Ecto neural progenitor cell (in vitro differentiated cells): ENCODE measurements at regions not wholly inside any gene's neighbourhood (a gene's known extent, or its start where the extent isn't known, plus 50 kb on each side); places are given as distances from the start of the nearest gene placed in this dataset.
"Not testable (repeated sequence)": the region's sequence is repeated elsewhere in the genome, so short reads cannot be mapped to it uniquely, and the experiment has no call there.

Experiments used
- DNase-seq: peaks from one replicate; pipeline ENCODE4 v3.0.0-alpha.2; 2018; ENCODE audit warnings: low spot score

- DNase-seq: no peak
These were observed 688.4 kb downstream of the HTR1B start for GRCh38 chr6:76774781-76775384.

GRCh38 chr6:76772951-76773350 is 690.3 kb downstream of the HTR1B start:
- DNase-seq: no peak

- DNase-seq: no peak
These were observed 692.1 kb downstream of the HTR1B start for GRCh38 chr6:76771059-76771634.

GRCh38 chr6:76770281-76770680 is 693.0 kb downstream of the HTR1B start:
- DNase-seq: no peak

GRCh38 chr6:76768556-76768955 is 694.7 kb downstream of the HTR1B start:
- no peak for DNase-seq

GRCh38 chr6:76764057-76764456 is 691.6 kb upstream of the IMPG1 start:
- DNase-seq: no peak

GRCh38 chr6:76752841-76753240 is 680.4 kb upstream of the IMPG1 start:
- no peak for DNase-seq

GRCh38 chr6:76745388-76745787 is 672.9 kb upstream of the IMPG1 start:
- DNase-seq: not testable (repeated sequence)

- not testable (repeated sequence) for DNase-seq
These were observed 671.8 kb upstream of the IMPG1 start for GRCh38 chr6:76744151-76744720.

GRCh38 chr6:76742919-76743318 is 670.5 kb upstream of the IMPG1 start:
- no peak for DNase-seq

- no peak for DNase-seq
These were observed 647.0 kb upstream of the IMPG1 start for GRCh38 chr6:76719449-76719848.

GRCh38 chr6:76708641-76709331 is 636.3 kb upstream of the IMPG1 start:
- DNase-seq: no peak

- no peak for DNase-seq
These were observed 635.2 kb upstream of the IMPG1 start for GRCh38 chr6:76707630-76708029.

- no peak for DNase-seq
These were observed 634.2 kb upstream of the IMPG1 start for GRCh38 chr6:76706631-76707030.

GRCh38 chr6:76706086-76706485 is 633.6 kb upstream of the IMPG1 start:
- no peak for DNase-seq

- DNase-seq: no peak
These were observed 631.3 kb upstream of the IMPG1 start for GRCh38 chr6:76703786-76704185.

- DNase-seq: no peak
These were observed 630.8 kb upstream of the IMPG1 start for GRCh38 chr6:76703285-76703684.

GRCh38 chr6:76702187-76702586 is 629.7 kb upstream of the IMPG1 start:
- DNase-seq: no peak

- no peak for DNase-seq
These were observed 629.1 kb upstream of the IMPG1 start for GRCh38 chr6:76701610-76702009.

GRCh38 chr6:76697585-76697984 is 625.1 kb upstream of the IMPG1 start:
- DNase-seq: no peak

- no peak for DNase-seq
These were observed 622.3 kb upstream of the IMPG1 start for GRCh38 chr6:76694795-76695194.

GRCh38 chr6:76684875-76685274 is 612.4 kb upstream of the IMPG1 start:
- DNase-seq: no peak

GRCh38 chr6:76683985-76684384 is 611.5 kb upstream of the IMPG1 start:
- DNase-seq: no peak
